ENCODE measurements at regions not wholly inside any gene's neighbourhood (a gene's known extent, or its start where the extent isn't known, plus 50 kb on each side); places are given as distances from the start of the nearest gene placed in this dataset.
A peak's percentile ranks its signal among the peaks of the same experiment; 100 is the strongest.

- no peak for DNase-seq
These were observed 125.1 kb upstream of the SLC25A36 start for GRCh38 chr3:140816372-140817195.

- DNase-seq: no peak
These were observed 120.1 kb upstream of the SLC25A36 start for GRCh38 chr3:140821493-140821892.

DNA sequence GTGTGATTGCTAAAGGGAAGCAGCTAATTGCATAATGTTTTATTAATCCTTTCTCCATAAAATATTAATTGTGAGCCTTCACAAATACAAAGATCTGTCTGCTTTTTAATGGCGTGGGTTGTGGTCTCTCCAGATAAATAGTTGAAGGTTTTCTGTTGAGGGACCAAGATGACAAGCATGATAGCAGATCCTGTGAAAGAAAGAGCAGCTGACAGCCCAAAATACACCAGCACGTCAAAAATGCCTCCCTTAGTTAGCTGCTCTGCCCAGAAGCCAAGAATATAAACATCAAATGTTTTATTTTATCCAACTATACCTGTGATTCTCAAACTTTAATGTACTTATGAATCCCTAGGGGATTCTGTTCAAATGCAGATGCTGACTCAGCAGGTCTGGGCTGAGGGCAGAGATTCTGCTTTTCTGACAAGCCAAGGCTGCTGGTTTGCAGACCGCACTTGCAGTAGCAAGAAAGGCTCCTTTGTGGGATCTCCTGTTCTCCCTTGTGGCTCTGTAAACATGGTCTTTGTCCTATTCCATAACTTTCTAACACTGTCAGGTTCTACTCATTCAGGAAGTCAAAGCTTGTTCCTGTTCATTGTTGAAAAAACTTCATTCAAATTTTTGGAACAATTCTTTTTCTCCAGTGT lies 119.1 kb upstream of the SLC25A36 start:
- DNase-seq: no peak

DNA sequence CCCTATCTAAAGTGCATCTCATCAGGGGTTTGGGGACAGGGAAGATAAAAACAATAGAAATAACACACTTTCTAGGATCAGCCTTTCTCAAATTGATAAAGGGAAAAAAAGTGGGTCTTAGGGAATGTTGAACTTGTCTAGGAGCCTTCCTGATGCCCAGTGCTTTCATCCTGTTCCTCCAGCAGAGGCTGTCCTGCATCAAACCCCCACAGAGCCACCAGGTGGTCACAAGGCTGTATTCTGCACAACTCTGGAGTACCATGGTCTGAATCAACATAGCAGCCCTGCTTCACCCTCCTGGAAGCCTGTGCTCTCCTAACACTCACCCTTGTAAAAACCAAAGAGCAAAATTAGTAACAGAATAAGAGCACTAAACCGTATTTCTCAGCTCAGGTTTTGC lies 118.5 kb upstream of the SLC25A36 start:
- no peak for DNase-seq

GRCh38 chr3:140827894-140828293 lies 113.7 kb upstream of the SLC25A36 start:
- no peak for DNase-seq

- no peak for DNase-seq
These were observed 113.1 kb upstream of the SLC25A36 start for GRCh38 chr3:140828585-140828984.

DNA sequence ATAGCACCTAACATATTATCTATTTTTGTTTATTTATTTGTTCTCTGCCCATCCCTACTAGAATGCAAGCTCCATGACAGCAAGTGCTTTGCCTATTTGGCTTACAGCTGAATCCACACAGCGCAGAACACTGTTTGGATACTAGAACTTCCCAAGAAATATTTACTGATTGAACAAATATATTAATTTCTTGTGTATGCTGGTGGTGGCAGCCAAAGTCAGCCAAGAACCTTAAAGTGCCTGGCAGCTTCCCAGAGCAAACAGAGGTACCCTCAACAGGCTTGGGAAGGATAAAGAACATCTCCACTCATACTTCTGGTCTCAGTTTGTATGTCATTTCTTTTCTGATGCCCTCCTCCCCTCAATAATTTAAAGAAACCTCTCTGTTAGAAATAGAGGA lies 111.8 kb upstream of the SLC25A36 start:
- DNase-seq: no peak

DNA sequence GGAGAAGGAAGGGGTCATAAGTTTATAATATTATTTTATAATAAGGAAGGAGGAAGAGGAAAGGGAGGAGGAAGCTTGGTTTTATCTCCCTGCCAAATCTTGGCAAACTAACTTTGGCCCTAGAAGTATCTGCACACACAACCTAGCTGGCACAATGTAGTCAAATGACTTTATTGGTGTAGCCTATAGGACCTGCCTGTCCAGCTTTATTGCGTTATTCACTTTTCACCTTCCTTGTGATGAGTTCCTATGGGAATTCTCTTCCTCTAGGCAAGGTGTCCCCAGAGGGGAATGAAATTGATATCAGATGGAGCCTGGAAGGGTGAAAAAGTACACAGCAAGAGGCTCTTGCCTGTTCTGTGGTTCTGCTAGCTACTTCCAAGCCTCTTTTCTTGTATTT lies 111.2 kb upstream of the SLC25A36 start:
- DNase-seq: no peak

DNA sequence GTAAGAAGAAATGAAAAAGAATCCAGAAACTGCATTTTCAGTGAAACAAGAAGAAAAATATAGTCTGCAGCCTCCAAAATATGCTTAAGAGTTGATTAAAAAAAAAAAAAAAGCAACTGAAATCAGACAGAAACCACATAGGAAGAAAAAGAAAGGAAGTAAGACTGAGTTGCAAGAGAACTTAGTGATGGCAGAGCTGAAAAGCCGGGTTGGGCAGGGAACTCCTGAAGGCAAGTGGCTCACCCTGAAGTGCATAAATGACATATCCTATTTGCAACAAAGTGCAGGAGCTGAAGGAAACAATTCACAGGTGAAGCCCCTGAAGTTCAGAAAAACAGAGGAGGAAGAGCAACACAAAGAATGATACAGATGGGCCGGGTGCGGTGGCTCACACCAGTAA lies 108.8 kb upstream of the SLC25A36 start:
- no peak for DNase-seq

- DNase-seq: no peak
These were observed 107.2 kb upstream of the SLC25A36 start for GRCh38 chr3:140834266-140835037.

DNA sequence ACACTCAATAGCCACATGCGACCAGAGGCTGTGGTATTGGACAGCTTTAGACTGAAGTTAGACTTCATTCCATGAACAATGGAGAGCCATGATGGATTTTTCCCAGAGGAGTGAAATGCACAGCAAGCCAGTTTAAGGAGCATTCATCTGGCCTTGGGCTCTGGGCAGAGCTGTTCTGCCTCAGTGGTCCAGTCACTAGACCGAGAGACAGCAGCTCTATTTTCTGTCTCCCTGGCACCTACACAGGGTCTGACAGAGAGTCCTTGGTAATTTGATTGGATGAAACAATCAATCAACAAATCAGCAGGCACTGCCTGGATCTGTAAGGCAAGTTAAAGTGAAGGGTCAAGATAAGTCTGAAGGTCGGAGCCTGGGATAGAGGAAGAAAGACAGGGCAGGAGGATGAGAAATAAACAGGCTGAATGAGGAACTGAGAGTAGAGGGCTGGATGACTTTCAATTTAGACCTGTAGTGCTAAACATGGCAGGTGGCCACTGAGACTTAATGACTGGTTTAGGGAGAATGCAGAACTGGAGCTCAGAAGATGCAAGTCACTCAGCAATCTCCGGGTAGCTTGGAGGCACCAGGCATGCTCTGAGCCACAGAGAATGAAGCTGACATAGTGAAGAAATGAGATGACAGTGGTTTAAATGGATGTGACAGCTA lies 98.5 kb upstream of the SLC25A36 start:
- DNase-seq: no peak

GRCh38 chr3:140843656-140844055 lies 98.0 kb upstream of the SLC25A36 start:
- DNase-seq: no peak

DNA sequence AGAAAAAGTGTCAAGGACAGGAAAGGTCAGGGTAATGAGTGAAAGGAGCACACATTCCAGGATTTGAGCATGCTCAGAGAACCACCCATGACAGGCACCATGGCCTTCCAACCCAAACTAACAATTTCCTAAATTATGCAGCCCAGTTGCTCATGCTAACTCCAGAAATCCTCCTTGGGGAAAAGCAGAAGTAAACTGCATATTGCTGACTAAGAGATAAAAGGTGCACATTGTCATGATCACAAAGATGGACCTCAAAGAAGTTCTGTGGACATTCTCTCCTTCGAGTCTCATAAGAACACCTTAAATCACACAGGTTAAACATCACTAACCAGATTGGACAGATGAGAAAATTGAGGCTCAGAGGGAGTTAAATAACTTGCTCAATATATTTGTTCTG lies 97.6 kb upstream of the SLC25A36 start:
- DNase-seq: no peak

- DNase-seq: no peak
These were observed 95.8 kb upstream of the SLC25A36 start for GRCh38 chr3:140845882-140846281.

- DNase-seq: no peak
These were observed 93.0 kb upstream of the SLC25A36 start for GRCh38 chr3:140848666-140849065.

- no peak for DNase-seq
These were observed 91.3 kb upstream of the SLC25A36 start for GRCh38 chr3:140850210-140850955.

DNA sequence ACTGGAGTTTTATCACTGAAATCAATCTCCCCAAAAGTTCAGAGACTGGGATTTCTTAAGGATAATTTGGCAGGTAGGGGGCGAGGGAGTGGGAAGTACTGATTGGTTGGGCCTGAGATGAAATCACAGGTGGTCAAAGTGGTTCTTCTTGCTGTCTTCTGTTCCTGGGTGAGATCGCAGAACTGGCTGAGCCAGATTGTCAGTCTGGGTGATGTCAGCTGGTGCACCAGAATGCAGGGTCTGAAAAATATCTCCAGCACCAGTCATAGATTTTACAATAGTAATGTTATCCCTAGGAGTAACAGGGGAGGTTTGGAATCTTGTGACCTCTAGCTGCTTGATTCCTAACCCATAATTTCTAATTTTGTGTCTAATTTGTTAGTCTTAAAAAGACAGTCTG lies 86.7 kb upstream of the SLC25A36 start:
- DNase-seq: no peak

- DNase-seq: no peak
These were observed 84.7 kb upstream of the SLC25A36 start for GRCh38 chr3:140856905-140857304.

DNA sequence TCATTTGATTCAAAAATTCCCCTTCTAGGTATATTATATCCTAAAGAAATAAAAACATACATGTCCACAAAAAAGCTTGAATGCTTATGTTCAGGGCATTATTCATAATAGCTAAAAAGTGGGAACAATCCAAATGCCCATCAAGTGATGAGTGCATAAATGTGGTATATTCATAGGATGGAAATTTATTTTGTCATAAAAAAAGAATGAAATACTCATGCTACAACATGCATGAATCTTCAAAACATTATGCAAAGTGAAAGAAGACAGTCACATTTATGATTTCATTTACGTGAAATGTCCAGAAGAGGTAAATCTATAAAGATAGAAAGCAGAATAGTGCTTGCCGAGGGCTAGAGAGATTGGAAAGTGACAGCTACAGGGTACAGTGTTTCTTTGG lies 83.6 kb upstream of the SLC25A36 start:
- DNase-seq: no peak

GRCh38 chr3:140859592-140860336 lies 81.9 kb upstream of the SLC25A36 start:
- DNase-seq: no peak

GRCh38 chr3:140863580-140864009 lies 78.0 kb upstream of the SLC25A36 start:
- DNase-seq: peak; percentile 61

- no peak for DNase-seq
These were observed 71.3 kb upstream of the SLC25A36 start for GRCh38 chr3:140870351-140870750.
